SK-N-MC (cell line): ENCODE measurements at regions not wholly inside any gene's neighbourhood (a gene's known extent, or its start where the extent isn't known, plus 50 kb on each side); places are given as distances from the start of the nearest gene placed in this dataset.
A peak's percentile ranks its signal among the peaks of the same experiment; 100 is the strongest.

Experiments used
- DNase-seq: peaks from one replicate; pipeline ENCODE4 v3.0.0-alpha.2; 2011; ENCODE audit warnings: low read depth, low spot score
- H3K27ac ChIP-seq: fragments of 200-600 bp; sonication (generic); 2 replicates; pipeline ENCODE4 v1.5.1; 2016; ENCODE audit warnings: mixed run types
- H3K36me3 ChIP-seq: fragments of 200-600 bp; sonication (generic); 2 replicates; pipeline ENCODE4 v1.6.1; 2017; ENCODE audit warnings: antibody characterized with exemption, low read length, mixed read lengths; ENCODE audit not compliant: insufficient read depth
- H3K4me3 ChIP-seq: fragments of 200-600 bp; sonication (generic); 2 replicates; pipeline ENCODE4 v1.5.1; 2016
- H3K9ac ChIP-seq: fragments of 200-600 bp; sonication (generic); 2 replicates; pipeline ENCODE4 v1.8.0; 2017; ENCODE audit warnings: mixed run types, mixed read lengths; ENCODE audit not compliant: insufficient read length
- H3K9me3 ChIP-seq: fragments of 200-600 bp; sonication (generic); 2 replicates; pipeline ENCODE4 v1.6.1; 2017; ENCODE audit warnings: low read depth, mild to moderate bottlenecking, antibody characterized with exemption, low read length, moderate library complexity, mixed read lengths
- EZH2 ChIP-seq: fragments of 200-600 bp; sonication (generic); IDR thresholded peaks from one replicate; pipeline ENCODE4 v1.6.1; 2017; ENCODE audit warnings: antibody characterized with exemption
- FOXP2 ChIP-seq: optimal IDR thresholded peaks from 2 replicates; pipeline ENCODE3; 2011; ENCODE audit warnings: mild to moderate bottlenecking, moderate library complexity; ENCODE audit not compliant: insufficient read depth; ENCODE audit errors: extremely low read length, control extremely low read depth
- POLR2AphosphoS5 ChIP-seq: IDR thresholded peaks from 2 replicates; pipeline ENCODE4 v1.6.1; 2012; ENCODE audit warnings: mild to moderate bottlenecking, low read depth, low read length, borderline replicate concordance

DNA sequence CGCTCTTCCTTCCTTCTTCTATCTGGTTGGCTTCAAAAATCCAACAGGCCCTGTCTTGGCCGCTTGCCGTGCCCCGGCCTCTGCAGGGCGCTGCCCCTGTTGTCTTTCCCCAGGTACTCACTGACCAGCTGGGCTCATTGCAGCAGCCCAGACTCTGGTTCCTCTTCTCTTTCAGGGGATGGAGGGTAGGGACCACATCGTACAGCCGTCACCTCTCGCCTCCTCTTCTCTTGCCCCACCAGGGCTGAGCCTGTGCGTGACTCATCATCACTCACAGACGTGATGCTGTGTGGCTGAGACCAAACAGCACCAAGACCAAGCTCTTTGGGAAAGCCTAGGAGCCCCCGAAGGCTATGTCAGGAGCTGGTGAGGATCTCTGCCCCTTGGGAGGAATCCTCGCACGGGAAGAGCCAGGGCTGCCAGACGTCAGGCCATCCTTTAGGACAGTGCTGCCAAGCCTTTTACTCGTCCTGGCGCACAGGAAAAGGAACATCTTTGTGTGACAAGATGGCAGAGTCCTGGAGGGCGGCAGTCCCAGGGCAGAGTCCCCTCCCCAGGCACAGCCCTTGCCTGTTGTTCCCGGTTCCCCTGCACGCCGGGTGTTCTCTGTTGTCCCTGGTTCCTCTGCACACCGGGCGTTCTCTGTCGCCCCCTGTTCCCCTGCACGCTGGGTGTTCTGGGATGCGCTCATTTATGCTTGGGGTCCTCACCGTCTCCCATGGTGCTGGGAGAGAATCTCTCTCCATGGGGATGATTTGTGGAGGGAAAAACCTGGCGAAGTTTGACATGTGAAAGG, 188.5 kb upstream of the SHH start:
- DNase-seq, result no peak
- H3K9ac ChIP-seq, result no peak overlapping the region
- no peaks in the 10 kb centered on the region for H3K9me3 ChIP-seq
- no peak for TF ChIP-seq POLR2AphosphoS5
- TF ChIP-seq EZH2, result no peak
- TF ChIP-seq FOXP2, result no peak
- H3K4me3 ChIP-seq, result no peak overlapping the region
- H3K27ac ChIP-seq, result no peak overlapping the region
- H3K36me3 ChIP-seq, result no peaks in the 10 kb centered on the region

DNA sequence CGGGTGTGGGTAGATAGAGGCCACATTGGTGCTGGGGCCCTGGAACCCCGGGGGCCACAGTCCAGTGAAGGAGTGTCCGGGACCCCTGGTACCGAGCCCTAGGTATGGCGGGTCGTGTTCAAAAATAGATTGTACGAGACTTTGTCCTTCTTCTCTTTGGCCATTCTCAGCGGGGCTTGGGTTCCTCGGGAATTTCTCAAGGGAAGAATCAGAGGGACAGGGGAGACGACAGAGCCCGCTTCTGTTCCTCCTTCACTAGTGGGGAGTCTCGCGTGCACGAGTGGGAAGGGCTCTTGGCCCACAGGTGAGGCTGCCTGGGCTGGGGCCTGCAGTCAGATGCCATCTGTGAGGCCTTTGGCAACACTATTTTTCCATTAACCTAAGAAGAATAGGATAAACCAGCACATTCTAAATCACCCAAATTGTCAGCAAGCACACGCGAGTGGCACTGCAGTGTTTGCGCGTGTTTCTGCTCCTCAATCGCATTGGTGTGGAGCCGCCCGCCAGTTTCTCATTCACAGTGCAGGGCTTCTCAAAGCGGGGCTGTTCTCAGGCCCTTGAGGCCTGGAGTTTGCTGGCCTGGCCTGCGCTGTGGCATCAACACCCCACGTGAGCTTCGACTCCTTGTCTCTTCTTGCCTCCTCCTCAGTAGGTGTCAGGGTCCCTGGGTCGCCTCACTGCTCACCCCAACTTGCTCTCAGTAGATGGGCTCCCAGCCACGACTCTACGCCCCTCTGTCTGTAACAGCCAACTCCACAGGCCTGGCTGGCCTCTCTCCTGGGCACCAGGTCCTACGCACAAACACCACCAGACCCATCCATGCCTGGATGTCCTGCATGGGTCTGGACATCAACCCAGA, 187.6 kb upstream of the SHH start:
- TF ChIP-seq FOXP2 (no peak), POLR2AphosphoS5 (no peak), EZH2 (no peak)
- Histone ChIP-seq H3K9me3 (no peaks in the 10 kb centered on the region), H3K4me3 (no peak overlapping the region), H3K36me3 (no peaks in the 10 kb centered on the region), H3K27ac (no peak overlapping the region), H3K9ac (no peak overlapping the region)
- DNase-seq, result no peak

DNA sequence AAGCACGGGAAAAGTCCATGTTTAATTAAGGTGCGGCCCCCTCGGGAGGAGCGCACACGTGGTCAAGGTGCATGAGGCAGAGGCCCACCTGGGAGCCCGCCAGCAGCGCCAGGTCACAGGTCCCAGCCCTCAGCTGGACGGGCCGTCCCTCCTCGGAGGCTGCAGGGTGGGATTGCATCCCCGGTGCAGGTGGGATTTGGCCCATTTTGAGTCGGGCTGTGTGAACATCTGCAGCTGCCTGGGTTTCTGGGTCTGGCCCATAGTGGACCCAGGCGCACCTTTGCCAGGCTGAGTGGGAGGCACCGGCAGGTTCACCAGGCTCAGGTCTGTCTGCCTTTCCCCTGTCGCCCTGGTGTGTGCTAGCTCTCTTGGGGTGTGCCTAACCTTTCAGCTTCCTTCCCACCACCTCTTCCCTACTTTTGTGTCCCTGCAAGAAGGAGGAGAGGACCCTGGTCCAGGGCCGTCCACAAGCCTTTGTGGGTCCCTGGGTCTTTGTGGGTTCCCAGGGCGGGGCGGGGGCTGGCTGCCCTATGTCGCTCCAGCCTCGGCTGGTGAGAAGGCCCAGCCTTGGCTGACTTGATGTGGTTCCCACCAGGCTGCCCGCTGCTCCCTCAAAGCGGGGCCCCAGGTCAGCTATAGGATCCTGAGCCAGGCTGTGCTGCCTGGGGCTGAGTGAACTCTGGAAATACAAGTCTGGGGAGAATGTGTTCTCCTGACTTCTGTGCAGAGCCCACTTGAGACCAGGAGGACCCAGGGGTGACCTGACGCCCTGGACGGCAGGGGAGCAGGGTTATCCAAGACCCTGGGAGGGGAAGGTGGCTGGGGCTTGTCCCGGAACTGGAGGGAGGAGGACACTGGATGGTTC, 186.7 kb upstream of the SHH start:
- Histone ChIP-seq H3K27ac (no peak overlapping the region), H3K4me3 (no peak overlapping the region), H3K9ac (no peak overlapping the region), H3K9me3 (no peaks in the 10 kb centered on the region), H3K36me3 (no peaks in the 10 kb centered on the region)
- TF ChIP-seq FOXP2, result no peak
- TF ChIP-seq EZH2, result no peak
- TF ChIP-seq POLR2AphosphoS5, result no peak
- DNase-seq, result no peak

DNA sequence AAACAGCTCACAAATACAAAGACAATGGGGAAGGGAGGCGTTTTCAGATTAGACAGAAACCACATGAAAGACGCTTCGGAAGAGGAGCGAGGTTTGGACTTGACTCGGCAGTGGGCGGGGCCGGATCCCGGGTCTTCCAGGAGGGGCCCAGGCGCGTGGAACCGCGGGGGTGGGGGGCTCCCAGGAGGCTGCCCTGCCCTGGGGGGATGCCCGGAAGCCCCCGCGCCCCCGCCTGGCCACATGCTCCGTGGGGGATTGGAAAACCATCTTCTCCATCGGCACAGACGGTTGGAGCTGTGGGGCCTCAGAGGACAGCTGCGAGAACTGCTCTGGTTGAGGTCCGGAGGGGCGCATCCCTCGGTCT, 186.0 kb upstream of the SHH start:
- Histone ChIP-seq H3K27ac (no peak overlapping the region), H3K4me3 (no peak overlapping the region), H3K9me3 (no peaks in the 10 kb centered on the region), H3K9ac (no peak overlapping the region), H3K36me3 (no peaks in the 10 kb centered on the region)
- no peak for DNase-seq
- TF ChIP-seq EZH2, result no peak

DNA sequence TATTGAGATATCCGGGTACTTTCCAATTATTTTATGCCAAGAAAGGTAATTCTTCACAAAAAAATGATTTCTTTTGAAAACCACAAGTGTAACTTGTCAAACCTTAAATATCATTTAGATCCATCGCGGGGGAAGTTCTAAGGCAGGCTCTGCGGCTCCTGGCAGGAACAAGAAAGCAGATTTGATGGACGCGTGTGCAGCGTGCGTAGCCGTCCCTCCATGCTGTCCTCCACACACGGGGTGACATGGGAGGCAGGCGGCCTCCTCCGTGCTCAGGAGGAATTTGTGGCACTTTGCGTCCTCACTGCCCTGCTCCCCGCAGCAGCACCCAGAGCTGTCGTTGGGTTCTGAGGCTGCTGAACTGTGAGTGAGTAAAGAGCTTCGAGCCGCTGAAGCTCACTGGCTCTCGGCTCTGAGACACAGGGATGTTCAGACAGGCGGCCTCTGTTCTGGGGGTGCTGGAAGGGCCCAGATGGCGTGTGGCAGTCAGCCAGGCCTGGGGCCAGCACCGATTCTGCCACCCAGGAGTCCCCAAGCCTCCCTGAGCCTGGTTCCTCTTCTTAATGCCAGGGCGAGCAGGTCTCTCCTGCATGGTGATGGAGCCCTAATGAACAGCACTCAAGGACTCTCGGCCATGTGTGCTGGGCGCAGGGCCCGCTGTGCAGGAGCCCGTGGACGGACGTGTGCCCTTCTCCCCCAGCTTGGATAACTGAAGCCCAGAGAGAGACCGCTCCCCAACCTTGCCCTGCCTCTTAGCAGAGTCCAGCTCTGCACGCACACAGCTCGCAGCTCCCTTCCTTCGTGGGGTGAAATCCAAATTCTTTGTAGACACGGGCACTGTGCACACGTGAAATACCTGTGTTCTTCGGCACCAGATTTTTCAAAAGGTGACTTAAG, 185.4 kb upstream of the SHH start:
- Histone ChIP-seq H3K9me3 (no peaks in the 10 kb centered on the region), H3K27ac (no peak overlapping the region), H3K4me3 (no peak overlapping the region), H3K36me3 (no peaks in the 10 kb centered on the region), H3K9ac (no peak overlapping the region)
- DNase-seq, result no peak
- TF ChIP-seq POLR2AphosphoS5 (no peak), EZH2 (no peak), FOXP2 (no peak)

DNA sequence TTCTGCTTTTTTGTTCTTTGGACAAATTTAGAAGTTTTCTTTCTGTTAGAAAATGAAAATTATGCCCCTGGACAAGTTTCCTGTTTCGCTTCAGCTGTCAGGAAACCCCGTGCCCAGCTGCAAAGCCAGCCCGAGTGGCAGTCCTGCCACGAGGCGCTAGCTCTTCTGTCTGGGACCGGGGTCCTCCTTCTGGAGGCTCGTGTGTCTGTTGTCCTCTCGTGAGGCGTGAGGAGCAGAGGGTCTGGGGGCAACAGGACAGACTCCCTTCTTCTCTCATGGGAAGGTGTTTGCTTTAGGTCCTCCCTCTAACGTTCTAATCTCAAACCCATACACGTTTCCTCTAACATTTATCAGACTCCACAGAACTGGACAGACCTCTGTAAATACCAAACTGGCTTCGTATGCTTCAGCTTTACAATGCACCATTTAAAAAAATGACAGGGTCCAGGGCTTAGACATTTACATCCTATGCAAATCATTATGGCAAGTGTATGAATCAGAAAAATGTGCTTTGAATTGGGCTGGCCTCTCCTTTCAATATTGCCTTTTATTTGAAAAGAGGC, 184.5 kb upstream of the SHH start:
- H3K9me3 ChIP-seq, result no peaks in the 10 kb centered on the region
- DNase-seq, result no peak
- TF ChIP-seq FOXP2, result no peak
- TF ChIP-seq EZH2, result peak; percentile 33
- no peaks in the 10 kb centered on the region for H3K36me3 ChIP-seq
- H3K9ac ChIP-seq, result no peak overlapping the region
- H3K27ac ChIP-seq, result no peak overlapping the region
- no peak overlapping the region for H3K4me3 ChIP-seq

- no peaks in the 10 kb centered on the region for H3K9me3 ChIP-seq
- no peak overlapping the region for H3K27ac ChIP-seq
- H3K4me3 ChIP-seq, result no peak overlapping the region
- no peak for DNase-seq
- no peaks in the 10 kb centered on the region for H3K36me3 ChIP-seq
- no peak overlapping the region for H3K9ac ChIP-seq
- TF ChIP-seq POLR2AphosphoS5 (no peak), FOXP2 (no peak), EZH2 (no peak)
Observed at GRCh38 chr7:155995183-155995612, 182.9 kb upstream of the SHH start.
